H9 (cell line): ENCODE measurements at regions not wholly inside any gene's neighbourhood (a gene's known extent, or its start where the extent isn't known, plus 50 kb on each side); places are given as distances from the start of the nearest gene placed in this dataset.

Experiments used
- DNase-seq: peaks from one replicate; pipeline ENCODE4 v3.0.0-alpha.2; 2017
- H2AFZ ChIP-seq: one replicate; pipeline ENCODE4 v1.6.1; 2013; ENCODE audit warnings: mild to moderate bottlenecking, low read length, control low read depth, moderate library complexity
- H2AK5ac ChIP-seq: 2 replicates; pipeline ENCODE4 v1.6.1; 2013; ENCODE audit warnings: low read length, control low read depth, mixed read lengths; ENCODE audit not compliant: insufficient read length
- H2BK120ac ChIP-seq: one replicate; pipeline ENCODE4 v1.6.1; 2013; ENCODE audit warnings: low read depth, mild to moderate bottlenecking, low read length, control low read depth, inconsistent platforms; ENCODE audit not compliant: poor library complexity, severe bottlenecking
- H2BK12ac ChIP-seq: 2 replicates; pipeline ENCODE4 v1.6.1; 2013; ENCODE audit warnings: low read length, control low read depth, mixed read lengths, low read depth; ENCODE audit not compliant: insufficient read length
- H2BK15ac ChIP-seq: 2 replicates; pipeline ENCODE4 v1.6.1; 2013; ENCODE audit warnings: low read depth, low read length, control low read depth
- H2BK20ac ChIP-seq: one replicate; pipeline ENCODE4 v1.6.1; 2013; ENCODE audit warnings: low read depth, mild to moderate bottlenecking, low read length, control low read depth, inconsistent platforms; ENCODE audit not compliant: poor library complexity, severe bottlenecking
- H2BK5ac ChIP-seq: 2 replicates; pipeline ENCODE4 v1.6.1; 2013; ENCODE audit warnings: low read length, control low read depth, mixed read lengths; ENCODE audit not compliant: insufficient read length
- H3K14ac ChIP-seq: 2 replicates; pipeline ENCODE4 v1.6.1; 2013; ENCODE audit warnings: low read length, control low read depth; ENCODE audit not compliant: insufficient read depth
- H3K18ac ChIP-seq: 2 replicates; pipeline ENCODE4 v1.6.1; 2013; ENCODE audit warnings: low read depth, mild to moderate bottlenecking, mixed read lengths, low read length, control low read depth; ENCODE audit not compliant: insufficient read length
- H3K23ac ChIP-seq: 2 replicates; pipeline ENCODE4 v1.6.1; 2013; ENCODE audit warnings: low read length, control low read depth, mixed read lengths, low read depth; ENCODE audit not compliant: insufficient read length
- H3K23me2 ChIP-seq: 2 replicates; pipeline ENCODE4 v1.6.1; 2013; ENCODE audit warnings: low read depth, mild to moderate bottlenecking, mixed read lengths, low read length, control low read depth; ENCODE audit not compliant: insufficient read length, poor library complexity, severe bottlenecking
- H3K27ac ChIP-seq: 2 replicates; pipeline ENCODE4 v1.5.1; 2013; ENCODE audit warnings: low read length, control low read depth, mixed read lengths, low read depth; ENCODE audit not compliant: insufficient read length
- H3K27me3 ChIP-seq: 2 replicates; pipeline ENCODE4 v1.6.1; 2013; ENCODE audit warnings: low read length, control low read depth, inconsistent platforms; ENCODE audit not compliant: insufficient read depth
- H3K4ac ChIP-seq: 2 replicates; pipeline ENCODE4 v1.6.1; 2013; ENCODE audit warnings: low read depth, mild to moderate bottlenecking, control low read depth, inconsistent platforms, low read length, moderate library complexity
- H3K4me1 ChIP-seq: 2 replicates; pipeline ENCODE4 v1.6.1; 2013; ENCODE audit warnings: low read length, control low read depth, inconsistent platforms; ENCODE audit not compliant: insufficient read depth
- H3K4me2 ChIP-seq: 2 replicates; pipeline ENCODE4 v1.6.1; 2013; ENCODE audit warnings: low read length, control low read depth, mixed read lengths; ENCODE audit not compliant: insufficient read length, insufficient read depth
- H3K56ac ChIP-seq: 2 replicates; pipeline ENCODE4 v1.6.1; 2013; ENCODE audit warnings: low read depth, mild to moderate bottlenecking, mixed read lengths, low read length, control low read depth; ENCODE audit not compliant: insufficient read length
- H3K79me1 ChIP-seq: 2 replicates; pipeline ENCODE4 v1.6.1; 2013; ENCODE audit warnings: low read depth, mild to moderate bottlenecking, moderate library complexity, low read length, control low read depth, inconsistent platforms; ENCODE audit not compliant: insufficient read depth, poor library complexity, severe bottlenecking
- H3K79me2 ChIP-seq: 2 replicates; pipeline ENCODE4 v1.6.1; 2013; ENCODE audit warnings: low read length, control low read depth, inconsistent platforms; ENCODE audit not compliant: insufficient read depth
- H3K9ac ChIP-seq: 2 replicates; pipeline ENCODE4 v1.6.1; 2013; ENCODE audit warnings: low read length, control low read depth, mixed read lengths; ENCODE audit not compliant: insufficient read length; ENCODE audit errors: extremely low read depth
- H3K9me3 ChIP-seq: one replicate; pipeline ENCODE4 v1.6.1; 2013; ENCODE audit warnings: low read depth, low read length, inconsistent platforms; ENCODE audit not compliant: control insufficient read depth
- H3T11ph ChIP-seq: one replicate; pipeline ENCODE4 v1.6.1; 2013; ENCODE audit warnings: mild to moderate bottlenecking, low read length, control low read depth, inconsistent platforms
- H4K20me1 ChIP-seq: one replicate; pipeline ENCODE4 v1.6.1; 2013; ENCODE audit not compliant: control insufficient read depth, insufficient read length, insufficient read depth
- H4K5ac ChIP-seq: 2 replicates; pipeline ENCODE4 v1.6.1; 2013; ENCODE audit warnings: low read depth, mild to moderate bottlenecking, mixed read lengths, low read length, control low read depth; ENCODE audit not compliant: insufficient read length
- H4K8ac ChIP-seq: replicated peaks from 2 replicates; pipeline ENCODE4 v1.6.1; 2013; ENCODE audit warnings: low read length, control low read depth, mixed read lengths, low read depth; ENCODE audit not compliant: insufficient read length
- H4K91ac ChIP-seq: 2 replicates; pipeline ENCODE4 v1.6.1; 2013; ENCODE audit warnings: low read depth, mild to moderate bottlenecking, moderate library complexity, mixed read lengths, low read length, control low read depth; ENCODE audit not compliant: insufficient read length
- H3K27ac Mint-ChIP-seq, 3 experiments: 2 replicates in 2 of 3; 3 replicates in 1 of 3; pipeline ENCODE4 v1.8.0; 2020 to 2021; ENCODE audit warnings: mixed read lengths in 3 of 3, mild to moderate bottlenecking in 1 of 3, moderate library complexity in 1 of 3
- H3K27me3 Mint-ChIP-seq: 2 replicates; pipeline ENCODE4 v1.8.0; 2021; ENCODE audit warnings: low read depth, mild to moderate bottlenecking, moderate library complexity, mixed read lengths
- H3K36me3 Mint-ChIP-seq, 3 experiments: 2 replicates in 2 of 3; 3 replicates in 1 of 3; pipeline ENCODE4 v1.8.0; 2020 to 2021; ENCODE audit warnings: low read depth in 3 of 3, mixed read lengths in 3 of 3; ENCODE audit not compliant: insufficient read depth in 1 of 3
- H3K4me1 Mint-ChIP-seq, 2 experiments: 2 replicates each; pipeline ENCODE4 v1.8.0; 2020; ENCODE audit warnings: mixed read lengths in 2 of 2
- H3K4me3 Mint-ChIP-seq, 2 experiments: 2 replicates in 1 of 2; 3 replicates in 1 of 2; pipeline ENCODE4 v1.8.0; 2020 to 2021; ENCODE audit warnings: mild to moderate bottlenecking in 2 of 2, mixed read lengths in 2 of 2, moderate library complexity in 1 of 2
- H3K9me3 Mint-ChIP-seq, 2 experiments: 2 replicates in 1 of 2; 3 replicates in 1 of 2; pipeline ENCODE4 v1.8.0; 2020; ENCODE audit warnings: mild to moderate bottlenecking in 2 of 2, mixed read lengths in 2 of 2, moderate library complexity in 1 of 2
- WGBS: extraction: QIAGEN DNeasy Blood & Tissue Kit; methylation state at CpG from one replicate; pipeline ENCODE4 v1.1.7; 2013; ENCODE audit warnings: missing lambda C conversion rate, low lambda C conversion rate, mixed read lengths; ENCODE audit not compliant: insufficient read length; ENCODE audit errors: extremely low coverage; 5-methylcytosine and 5-hydroxymethylcytosine counted together
- TF ChIP-seq, protein P1 (sequence below): fragments of 200-600 bp; sonication (generic); conservative IDR thresholded peaks from 3 replicates; pipeline ENCODE4 v1.8.0; 2021; ENCODE audit warnings: antibody characterized with exemption, mild to moderate bottlenecking

DNA sequence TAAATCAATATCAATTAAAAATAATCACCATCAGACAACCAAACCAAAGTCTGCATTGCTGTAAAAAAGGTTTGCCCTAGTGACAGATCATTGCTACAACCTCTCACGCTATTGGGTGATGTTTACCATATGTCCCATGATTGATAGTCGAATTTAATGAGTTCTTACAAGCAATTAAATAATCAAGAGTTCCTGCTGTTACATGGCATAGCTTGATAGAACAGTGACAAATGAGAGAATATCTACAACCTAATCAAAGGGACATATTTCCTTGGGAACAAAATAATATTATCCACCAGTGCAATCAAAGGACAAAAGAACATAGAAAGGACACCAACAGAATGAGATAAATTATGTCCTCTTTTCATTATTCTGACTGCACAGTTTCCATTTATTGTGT lies 387.4 kb downstream of the ETV1 start:
- no peak overlapping the region for H2BK120ac ChIP-seq
- H3K79me1 ChIP-seq = no peaks in the 10 kb centered on the region
- H3K4me1 Mint-ChIP-seq = no peaks in the 10 kb centered on the region
- H3K4me1 ChIP-seq = no peaks in the 10 kb centered on the region
- H3K18ac ChIP-seq = no peak overlapping the region
- peaks cover 5 to 9% (median 7%) of the 10 kb centered on the region in 3 experiments; a peak in 6 of 7 replicates for H3K36me3 Mint-ChIP-seq
- H3T11ph ChIP-seq = no peak overlapping the region
- no CpG with 5 or more reads among the region's 2 CpGs for WGBS
- H3K4ac ChIP-seq = no peak overlapping the region
- TF ChIP-seq, protein P1, sequence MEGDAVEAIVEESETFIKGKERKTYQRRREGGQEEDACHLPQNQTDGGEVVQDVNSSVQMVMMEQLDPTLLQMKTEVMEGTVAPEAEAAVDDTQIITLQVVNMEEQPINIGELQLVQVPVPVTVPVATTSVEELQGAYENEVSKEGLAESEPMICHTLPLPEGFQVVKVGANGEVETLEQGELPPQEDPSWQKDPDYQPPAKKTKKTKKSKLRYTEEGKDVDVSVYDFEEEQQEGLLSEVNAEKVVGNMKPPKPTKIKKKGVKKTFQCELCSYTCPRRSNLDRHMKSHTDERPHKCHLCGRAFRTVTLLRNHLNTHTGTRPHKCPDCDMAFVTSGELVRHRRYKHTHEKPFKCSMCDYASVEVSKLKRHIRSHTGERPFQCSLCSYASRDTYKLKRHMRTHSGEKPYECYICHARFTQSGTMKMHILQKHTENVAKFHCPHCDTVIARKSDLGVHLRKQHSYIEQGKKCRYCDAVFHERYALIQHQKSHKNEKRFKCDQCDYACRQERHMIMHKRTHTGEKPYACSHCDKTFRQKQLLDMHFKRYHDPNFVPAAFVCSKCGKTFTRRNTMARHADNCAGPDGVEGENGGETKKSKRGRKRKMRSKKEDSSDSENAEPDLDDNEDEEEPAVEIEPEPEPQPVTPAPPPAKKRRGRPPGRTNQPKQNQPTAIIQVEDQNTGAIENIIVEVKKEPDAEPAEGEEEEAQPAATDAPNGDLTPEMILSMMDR = no peak
- H3K9ac ChIP-seq = no peak overlapping the region
- no peaks in the 10 kb centered on the region for H3K27me3 Mint-ChIP-seq
- H3K4me3 Mint-ChIP-seq = no peak overlapping the region
- H2BK20ac ChIP-seq = no peak overlapping the region
- H3K27ac Mint-ChIP-seq = no peak overlapping the region
- no peak overlapping the region for H3K56ac ChIP-seq
- H3K27ac ChIP-seq = no peak overlapping the region
- no peak overlapping the region for H2AFZ ChIP-seq
- H3K14ac ChIP-seq = no peak overlapping the region
- no peak overlapping the region for H4K5ac ChIP-seq
- H4K8ac ChIP-seq = no peak overlapping the region
- no peaks in the 10 kb centered on the region for H3K79me2 ChIP-seq
- no peaks in the 10 kb centered on the region for H3K27me3 ChIP-seq
- H2BK12ac ChIP-seq = no peak overlapping the region
- H3K4me2 ChIP-seq = no peak overlapping the region
- H4K20me1 ChIP-seq = no peaks in the 10 kb centered on the region
- no peak overlapping the region for H4K91ac ChIP-seq
- H3K23ac ChIP-seq = no peak overlapping the region
- H3K9me3 Mint-ChIP-seq = peaks cover 6 to 9% of the 10 kb centered on the region in 2 experiments; a peak in 4 of 5 replicates
- H3K23me2 ChIP-seq = no peaks in the 10 kb centered on the region
- H2AK5ac ChIP-seq = no peak overlapping the region
- H2BK5ac ChIP-seq = no peak overlapping the region
- no peaks in the 10 kb centered on the region for H3K9me3 ChIP-seq
- no peak overlapping the region for H2BK15ac ChIP-seq
- DNase-seq = no peak
